HG03095 (cell line): ENCODE measurements at regions not wholly inside any gene's neighbourhood (a gene's known extent, or its start where the extent isn't known, plus 50 kb on each side); places are given as distances from the start of the nearest gene placed in this dataset.
"Not testable (repeated sequence)": the region's sequence is repeated elsewhere in the genome, so short reads cannot be mapped to it uniquely, and the experiment has no call there.

Source experiments
- ATAC-seq: cut with Tn5 transposase; IDR thresholded peaks from one replicate; pipeline ENCODE4 v1.9.1; 2021; ENCODE audit warnings: moderate library complexity; ENCODE audit not compliant: unreplicated experiment

DNA sequence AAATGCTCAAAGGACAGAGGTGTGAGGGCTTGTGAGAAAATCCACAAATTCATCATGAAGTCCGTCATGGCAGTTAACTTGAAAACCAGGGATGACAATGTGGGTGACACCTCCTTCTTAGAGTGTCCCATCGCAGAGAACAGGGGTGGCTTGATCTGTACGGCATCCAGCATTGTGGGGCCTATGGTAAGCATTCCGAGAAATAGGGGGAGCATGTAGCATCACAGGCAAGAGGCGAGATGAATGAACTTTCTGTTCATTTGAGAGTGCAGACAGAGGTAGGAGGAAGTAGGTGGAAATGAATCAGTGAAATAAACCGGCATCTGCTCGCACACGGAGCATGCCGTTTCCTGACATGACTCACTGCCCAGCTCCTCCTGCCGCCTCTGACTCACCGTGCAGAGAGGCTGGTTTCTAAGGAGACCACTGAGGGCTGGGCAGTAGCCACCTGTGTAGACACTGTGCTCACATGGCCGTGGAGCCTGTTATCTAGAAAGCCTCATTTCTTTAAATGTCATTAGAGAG is 339.0 kb downstream of the RFC3 start:
- ATAC-seq: peak; percentile 99

GRCh38 chr13:34159946-34160345 is 342.0 kb downstream of the RFC3 start:
- ATAC-seq: no peak

GRCh38 chr13:34161931-34162543 is 344.1 kb downstream of the RFC3 start:
- no peak for ATAC-seq

- ATAC-seq: no peak
These were observed 344.6 kb downstream of the RFC3 start for GRCh38 chr13:34162544-34162933.

DNA sequence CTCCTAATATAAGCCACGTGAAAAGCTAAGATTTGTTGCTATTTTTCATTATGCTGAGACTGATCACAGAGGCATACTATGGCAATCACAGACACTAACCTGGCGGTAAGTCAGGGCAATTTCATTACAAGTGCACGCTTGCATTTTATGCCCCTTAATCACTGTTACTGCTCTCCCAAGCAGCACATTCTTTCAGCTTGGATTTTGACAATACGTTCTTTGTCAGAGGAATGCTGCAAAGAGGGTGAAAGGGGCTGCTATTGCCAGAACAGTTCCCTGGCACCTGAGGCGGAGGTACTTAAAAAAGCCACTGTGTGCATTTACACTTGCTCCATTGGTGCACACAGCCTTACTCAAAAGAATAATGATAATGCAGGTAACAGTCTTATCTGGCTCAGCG is 346.6 kb downstream of the RFC3 start:
- ATAC-seq: no peak

DNA sequence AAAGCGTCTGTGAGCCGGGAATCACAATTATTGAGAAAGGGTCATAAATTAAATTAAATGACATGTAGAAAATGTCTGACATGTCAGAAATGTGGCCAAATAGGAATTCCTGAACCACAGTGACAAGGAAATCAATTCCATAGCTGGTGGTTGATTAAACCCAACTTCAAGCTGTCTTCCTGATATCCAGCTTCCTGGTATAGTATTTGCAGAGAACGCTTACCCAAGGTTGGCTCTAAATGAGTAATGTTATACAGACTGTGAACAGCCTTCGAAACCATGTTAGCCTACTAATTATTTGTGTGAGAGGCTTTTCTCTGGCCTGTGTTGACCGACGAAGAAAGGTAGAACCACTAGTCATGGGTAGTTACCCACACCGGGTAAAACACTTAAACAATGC is 347.2 kb downstream of the RFC3 start:
- no peak for ATAC-seq

GRCh38 chr13:34166406-34166805 is 348.5 kb downstream of the RFC3 start:
- no peak for ATAC-seq

- no peak for ATAC-seq
These were observed 349.4 kb downstream of the RFC3 start for GRCh38 chr13:34167347-34167746.

DNA sequence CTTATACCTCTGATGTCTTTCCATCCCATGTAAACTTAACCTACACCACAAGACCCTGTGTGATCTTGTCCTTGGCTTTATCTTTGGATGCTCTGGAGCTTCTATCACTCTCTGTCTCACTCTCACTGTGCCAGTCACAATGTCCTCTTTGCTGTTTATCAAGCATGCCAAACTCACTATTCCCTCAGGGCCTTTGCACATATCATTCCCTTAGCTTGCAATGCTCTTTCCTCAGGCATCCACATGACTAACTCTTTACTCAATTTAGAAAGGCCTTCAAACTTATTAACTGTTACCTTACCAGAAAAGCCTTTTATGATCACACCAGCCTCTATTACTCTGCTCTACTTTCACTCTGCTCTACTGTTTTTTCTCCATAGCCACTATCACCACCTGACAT is 354.1 kb downstream of the RFC3 start:
- no peak for ATAC-seq

DNA sequence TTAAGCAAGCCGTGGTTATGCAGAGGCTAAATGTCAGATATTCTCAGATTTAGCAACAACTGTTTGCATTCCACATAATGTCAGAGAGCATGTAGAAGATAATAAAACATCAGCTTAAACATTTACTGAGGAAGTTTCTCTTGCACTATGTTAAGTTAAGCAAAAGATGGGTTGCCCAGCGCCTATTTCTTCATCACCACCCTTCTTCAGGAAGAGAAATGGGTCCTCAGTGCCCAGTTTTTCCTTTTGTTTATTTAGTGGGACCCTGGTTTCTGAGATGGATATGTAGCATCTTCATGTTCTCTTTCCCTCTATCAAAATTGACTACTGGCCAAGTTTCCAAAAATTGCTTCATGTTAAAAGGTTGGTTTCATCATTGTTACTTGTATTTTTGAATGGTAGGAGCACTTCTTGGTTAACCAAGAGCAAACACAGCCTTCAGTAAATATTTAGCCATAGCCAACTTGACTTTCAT is 356.8 kb downstream of the RFC3 start:
- no peak for ATAC-seq

DNA sequence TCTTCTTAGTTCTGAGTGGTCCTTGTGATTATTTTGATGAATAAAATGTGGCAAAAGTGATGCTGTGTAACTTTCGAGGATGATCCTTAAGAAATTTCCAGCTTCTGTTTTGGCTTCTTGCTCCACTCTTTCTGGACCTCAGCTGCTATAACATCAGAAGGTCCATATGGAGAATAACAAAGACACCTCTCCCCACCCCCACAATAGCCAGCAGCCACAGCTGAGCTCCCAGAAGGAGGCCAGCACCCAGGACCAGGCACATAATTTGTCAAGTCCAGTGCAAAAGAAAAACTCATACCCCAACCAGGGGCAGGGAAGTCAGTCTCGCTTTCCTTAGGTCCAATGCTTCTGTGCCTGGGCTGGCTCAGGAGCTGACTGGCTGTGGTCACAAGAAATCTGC is 357.6 kb downstream of the RFC3 start:
- no peak for ATAC-seq

DNA sequence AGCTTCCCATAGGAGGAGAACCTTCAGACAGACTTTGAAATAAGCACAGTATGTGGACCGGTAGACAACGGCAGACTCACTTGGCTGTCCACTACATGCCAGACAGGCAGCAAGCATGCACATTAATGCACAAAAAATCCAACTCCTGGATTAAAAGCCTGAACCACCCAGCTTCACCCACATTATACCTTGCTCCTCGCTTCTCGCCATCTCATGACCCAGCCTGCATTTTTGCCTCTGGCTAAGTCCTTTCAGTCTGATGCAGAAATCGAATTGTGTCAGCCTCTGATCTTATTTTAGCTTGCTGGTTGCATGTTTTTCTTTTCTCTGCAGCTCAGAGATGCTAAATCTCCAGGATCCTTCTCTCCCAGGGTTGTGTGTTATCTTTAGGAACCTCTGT is 358.7 kb downstream of the RFC3 start:
- no peak for ATAC-seq

DNA sequence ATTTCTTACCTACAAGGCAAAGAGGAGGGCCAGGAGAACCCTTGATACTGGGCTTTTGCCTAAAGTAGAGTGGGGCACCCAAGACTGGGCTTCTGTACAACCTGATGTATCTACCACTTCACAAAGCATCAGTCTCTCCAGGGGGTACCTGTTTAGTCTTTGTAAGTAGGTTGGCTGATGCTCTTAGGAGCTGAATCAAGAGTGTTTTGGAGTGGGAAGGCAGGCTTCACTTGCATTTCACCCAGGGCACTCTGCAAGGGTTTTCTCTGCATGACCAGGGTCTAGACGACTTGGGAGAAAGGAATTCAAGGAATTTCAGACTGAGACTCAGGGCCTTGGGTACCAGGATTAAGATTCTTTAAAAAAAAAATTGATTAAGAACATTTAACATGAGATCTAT is 361.5 kb downstream of the RFC3 start:
- ATAC-seq: no peak

GRCh38 chr13:34179927-34180326 is 362.0 kb downstream of the RFC3 start:
- ATAC-seq: no peak

GRCh38 chr13:34181256-34181655 is 363.3 kb downstream of the RFC3 start:
- not testable (repeated sequence) for ATAC-seq

DNA sequence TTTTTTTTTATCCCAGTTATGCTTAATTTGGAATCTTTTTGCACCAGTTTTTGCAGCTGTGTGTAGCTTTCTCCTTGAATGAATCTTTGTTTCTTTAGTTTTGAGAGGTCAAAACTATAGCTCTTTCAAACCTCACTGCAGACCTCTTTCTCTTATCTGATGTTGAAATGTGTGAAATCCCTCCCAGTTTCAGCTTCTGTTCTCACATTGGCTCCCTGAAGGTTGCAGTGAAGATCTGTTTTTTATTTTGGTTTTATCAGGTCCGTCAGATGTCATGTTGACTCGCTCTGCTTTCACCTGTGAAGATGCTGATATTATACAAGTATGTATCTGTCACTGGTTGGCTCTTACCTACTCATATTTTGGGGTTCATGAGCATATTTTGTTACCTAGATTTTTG is 372.0 kb downstream of the RFC3 start:
- no peak for ATAC-seq

GRCh38 chr13:34201050-34201913 is 383.3 kb downstream of the RFC3 start:
- no peak for ATAC-seq

DNA sequence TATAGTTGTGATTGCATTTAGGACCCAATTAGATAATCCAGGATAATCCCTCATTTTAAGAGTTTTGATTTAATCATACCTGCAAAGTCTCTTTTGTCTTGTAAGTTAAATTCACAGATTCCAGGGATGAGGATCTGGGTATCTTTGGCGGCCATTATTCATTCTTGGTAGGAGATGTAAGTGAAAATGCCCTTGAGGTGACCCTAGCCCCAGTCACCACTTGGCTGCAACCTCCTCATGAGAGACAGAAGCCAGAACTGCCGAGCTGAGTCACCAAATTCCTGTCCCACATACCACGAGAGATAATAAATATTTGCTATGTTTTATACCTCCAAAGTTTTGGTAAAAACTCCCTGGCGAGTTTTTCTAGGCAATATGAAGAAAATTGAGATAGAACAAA is 389.4 kb downstream of the RFC3 start:
- no peak for ATAC-seq

GRCh38 chr13:34207872-34208271 is 389.9 kb downstream of the RFC3 start:
- ATAC-seq: no peak

DNA sequence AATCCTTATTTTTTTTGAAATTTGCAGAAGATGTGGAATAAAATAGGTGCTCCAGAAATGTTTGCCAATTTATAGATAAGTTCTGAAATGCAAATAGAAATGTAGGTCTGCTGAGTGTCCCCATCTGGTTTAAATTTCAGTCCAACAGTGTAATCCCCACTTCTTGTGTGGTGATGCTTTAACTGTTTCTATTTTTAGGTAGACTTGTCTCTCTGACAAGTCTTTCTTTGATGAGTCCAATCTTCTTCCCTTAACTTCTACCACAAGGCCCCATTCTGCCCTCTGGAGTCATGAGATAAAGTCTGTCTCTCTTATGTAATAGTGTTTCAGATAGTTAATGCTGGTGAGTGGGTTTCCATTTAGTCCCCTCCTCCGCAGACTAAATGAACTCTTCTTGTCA is 390.4 kb downstream of the RFC3 start:
- no peak for ATAC-seq

- no peak for ATAC-seq
These were observed 392.4 kb downstream of the RFC3 start for GRCh38 chr13:34210341-34210740.

DNA sequence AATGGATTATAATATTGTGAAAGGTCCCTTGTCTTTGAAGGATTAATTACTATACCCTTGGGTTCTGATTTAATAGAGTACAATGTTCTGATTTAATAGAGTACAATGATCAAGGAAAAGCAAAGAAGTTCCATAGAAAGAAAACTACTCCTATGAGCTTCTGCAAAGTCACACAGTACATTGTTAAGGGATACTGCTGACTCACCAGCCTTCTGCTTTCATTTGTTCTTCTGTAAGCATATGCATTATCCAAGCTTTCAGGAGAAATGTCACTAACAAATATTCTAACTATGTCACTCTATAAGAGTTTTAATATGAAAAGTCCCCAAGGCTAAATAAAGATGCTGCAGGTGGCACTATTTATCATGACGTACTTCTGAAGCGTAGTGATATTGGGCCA is 396.7 kb downstream of the RFC3 start:
- ATAC-seq: no peak
